ENCODE measurements at regions not wholly inside any gene's neighbourhood (a gene's known extent, or its start where the extent isn't known, plus 50 kb on each side); places are given as distances from the start of the nearest gene placed in this dataset.

DNA sequence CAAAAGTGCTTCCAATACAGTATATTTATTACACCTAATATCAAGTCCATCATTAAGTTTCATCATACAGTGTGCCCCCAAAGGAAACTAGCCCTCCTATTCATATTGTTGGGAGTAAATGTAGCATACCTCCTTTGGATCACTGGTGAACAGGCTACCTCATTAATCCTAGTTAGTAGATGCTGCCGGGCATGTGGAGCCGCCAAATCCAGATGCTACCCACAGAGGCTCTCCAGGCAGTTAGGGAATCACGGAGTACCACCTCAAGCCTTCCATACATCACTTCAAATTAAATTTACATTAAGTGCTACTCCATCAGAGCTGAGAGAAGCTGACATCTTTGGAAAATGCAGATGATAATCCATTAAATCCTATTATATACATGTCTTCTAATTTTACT is 121.7 kb upstream of the FOXD3 start:
- no peak for DNase-seq (ENCODE audit: low spot score)

DNA sequence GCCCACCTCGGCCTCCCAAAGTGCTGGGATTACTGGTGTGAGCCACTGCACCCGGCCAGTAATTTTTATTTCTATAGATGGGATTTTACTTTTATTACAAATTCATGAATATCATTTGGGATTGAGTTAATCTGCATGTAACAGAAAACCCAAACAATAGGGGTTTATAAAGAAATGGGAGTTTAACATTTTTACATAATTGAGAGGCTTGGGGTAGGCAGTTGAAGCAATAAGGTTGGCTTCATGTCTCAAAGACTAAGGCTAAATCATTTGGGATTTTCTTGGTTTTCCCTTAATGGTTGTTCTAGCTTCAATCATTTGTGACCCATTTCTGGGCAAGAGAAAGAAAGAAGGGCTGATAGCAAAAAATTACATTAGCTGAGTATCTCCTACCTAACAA is 118.7 kb upstream of the FOXD3 start:
- DNase-seq (ENCODE audit: low spot score): no peak

DNA sequence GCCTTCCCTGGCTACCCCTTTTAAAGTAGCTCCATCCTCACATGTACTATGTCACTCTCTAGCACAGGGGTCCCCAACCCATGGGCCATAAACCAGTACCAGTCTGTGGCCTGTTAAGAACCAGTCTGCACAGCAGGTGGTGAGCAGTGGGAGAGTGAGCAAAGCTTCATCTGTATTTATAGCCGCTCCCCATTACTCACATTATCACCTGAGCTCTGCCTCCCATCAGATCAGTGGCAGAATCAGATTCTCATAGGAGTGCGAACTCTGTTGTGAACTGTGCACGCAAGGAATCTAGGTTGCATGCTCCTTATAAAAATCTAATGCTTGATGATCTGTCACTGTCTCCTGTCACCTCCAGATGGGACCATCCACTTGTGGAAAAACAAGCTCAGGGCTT is 116.6 kb upstream of the FOXD3 start:
- no peak for DNase-seq (ENCODE audit: low spot score)

DNA sequence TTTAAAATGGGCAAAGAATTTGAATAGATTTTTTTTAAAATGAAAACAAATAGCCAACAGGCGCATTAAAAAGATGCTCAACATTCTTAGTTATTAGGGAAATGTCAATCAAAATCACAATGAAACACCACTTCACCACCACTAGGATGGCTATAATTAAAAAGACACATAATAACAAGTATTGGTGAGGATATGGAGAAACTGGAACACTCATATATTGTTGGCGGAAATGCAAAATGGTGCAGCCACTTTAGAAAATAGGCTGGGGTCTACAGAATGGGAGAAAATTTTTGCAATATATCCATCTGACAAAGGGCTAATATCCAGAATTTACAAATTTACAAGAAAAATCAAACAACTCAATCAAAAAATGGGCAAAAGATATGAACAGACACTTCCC is 107.8 kb upstream of the FOXD3 start:
- DNase-seq (ENCODE audit: low spot score): no peak

DNA sequence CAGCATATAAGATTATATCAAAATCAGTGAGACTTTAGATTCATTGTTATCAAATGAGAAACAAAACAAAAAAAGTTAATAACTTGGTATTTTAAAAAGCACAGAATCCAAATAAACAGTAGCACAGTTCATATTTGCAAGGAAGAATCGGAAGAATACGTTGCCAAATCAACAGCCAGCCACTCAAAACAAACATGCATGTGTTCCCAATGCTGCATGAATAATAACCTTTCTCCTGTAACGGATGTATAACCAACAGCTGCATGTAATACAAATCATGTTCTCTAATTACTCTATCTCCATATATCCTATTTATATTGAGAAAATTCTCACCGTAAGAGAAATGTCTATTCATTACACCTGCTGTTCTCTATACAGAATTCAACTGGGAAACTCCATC is 98.9 kb upstream of the FOXD3 start:
- DNase-seq (ENCODE audit: low spot score): no peak

DNA sequence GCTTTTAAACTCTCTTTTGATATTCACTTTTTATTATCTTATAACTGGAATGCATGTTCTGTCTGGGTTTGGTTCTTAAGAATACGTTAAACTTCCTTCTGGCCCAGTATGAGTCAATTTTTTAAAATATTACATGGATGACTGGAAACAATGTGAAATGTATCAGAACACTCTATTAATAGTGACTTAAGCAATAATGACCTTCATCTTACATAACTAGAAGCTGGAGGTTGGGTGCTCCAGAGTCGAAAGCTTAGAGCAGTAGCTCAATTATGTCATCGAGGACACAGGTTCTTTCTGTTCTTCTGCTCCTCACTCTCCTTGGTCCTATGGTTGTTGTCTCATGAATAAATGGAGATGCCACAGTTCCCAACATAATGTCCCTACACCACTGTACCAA is 91.6 kb upstream of the FOXD3 start:
- DNase-seq (ENCODE audit: low spot score): no peak

DNA sequence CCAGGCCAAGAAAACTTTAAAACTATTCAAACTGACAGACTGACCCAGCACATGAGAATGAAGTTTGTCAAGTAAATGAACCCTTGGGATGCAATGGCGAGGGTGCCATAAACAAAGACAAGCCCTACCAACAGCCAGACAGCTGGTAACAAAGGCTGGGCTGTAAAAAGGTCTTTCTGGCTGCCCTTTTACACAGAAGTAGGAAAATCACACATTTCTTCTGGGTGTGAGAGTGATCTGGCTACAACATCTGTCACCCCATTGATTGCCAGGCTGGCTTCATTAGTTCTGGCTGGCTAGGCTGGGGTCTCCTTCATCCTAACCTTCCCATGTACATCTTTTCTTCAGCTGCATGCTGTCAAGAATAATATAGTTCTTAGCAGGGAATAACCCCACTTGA is 83.6 kb upstream of the FOXD3 start:
- DNase-seq (ENCODE audit: low spot score): no peak

DNA sequence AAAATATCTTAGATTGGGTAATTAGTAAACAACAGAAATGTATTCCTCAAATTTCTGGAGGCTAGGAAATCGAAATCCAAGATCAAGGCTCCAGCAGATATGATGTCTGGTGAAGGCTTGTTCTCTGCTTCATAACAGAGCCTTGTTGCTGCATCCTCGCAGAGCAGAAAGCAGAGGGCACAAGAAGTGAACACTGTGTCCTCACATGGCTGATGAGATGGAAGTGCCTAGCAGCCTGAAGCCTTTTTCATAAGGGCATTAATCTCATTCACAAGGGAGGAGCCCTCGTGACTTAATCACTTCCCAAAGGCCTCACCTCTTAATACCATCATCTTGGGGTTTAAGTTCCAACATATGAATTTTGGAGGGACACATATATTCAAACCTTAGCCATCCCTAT is 77.2 kb upstream of the FOXD3 start:
- no peak for DNase-seq (ENCODE audit: low spot score)

DNA sequence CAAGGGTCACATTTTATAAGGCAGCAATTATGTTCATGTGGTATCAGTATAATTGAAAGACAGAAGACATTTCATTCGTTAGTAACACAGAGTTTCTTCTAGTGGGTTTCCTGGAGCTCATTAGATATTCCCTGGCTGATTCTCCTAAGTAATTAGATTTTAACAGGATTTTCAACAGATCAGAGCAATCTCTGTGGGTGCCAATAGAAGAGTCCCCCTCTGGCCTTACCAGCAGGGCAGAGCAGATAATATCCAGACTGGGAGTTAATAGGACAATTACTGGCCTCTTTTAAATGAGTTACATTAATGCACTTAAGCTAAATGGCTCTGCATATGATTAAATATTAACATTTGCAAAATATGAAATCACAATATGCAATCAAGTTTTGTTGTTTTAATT is 74.2 kb upstream of the FOXD3 start:
- no peak for DNase-seq (ENCODE audit: low spot score)

DNA sequence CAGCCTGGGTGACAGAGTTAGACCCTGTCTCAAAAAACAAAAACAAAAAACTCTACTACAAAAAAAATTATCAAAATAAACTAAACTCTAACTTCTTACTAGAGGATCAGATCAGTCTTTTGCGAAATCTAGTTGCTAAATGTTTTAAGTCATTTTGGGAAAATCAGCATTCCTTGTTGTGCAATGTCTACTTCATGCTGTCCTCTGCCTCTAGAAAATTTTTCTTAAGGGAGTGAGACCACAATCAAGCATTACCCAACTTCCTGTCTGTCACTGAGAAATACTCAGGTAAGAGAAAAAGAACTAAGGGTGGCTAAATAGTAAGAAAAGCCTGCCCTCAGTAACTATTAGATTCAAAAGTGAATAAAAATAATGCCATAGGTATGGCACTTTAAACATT is 67.2 kb upstream of the FOXD3 start:
- DNase-seq (ENCODE audit: low spot score): no peak

DNA sequence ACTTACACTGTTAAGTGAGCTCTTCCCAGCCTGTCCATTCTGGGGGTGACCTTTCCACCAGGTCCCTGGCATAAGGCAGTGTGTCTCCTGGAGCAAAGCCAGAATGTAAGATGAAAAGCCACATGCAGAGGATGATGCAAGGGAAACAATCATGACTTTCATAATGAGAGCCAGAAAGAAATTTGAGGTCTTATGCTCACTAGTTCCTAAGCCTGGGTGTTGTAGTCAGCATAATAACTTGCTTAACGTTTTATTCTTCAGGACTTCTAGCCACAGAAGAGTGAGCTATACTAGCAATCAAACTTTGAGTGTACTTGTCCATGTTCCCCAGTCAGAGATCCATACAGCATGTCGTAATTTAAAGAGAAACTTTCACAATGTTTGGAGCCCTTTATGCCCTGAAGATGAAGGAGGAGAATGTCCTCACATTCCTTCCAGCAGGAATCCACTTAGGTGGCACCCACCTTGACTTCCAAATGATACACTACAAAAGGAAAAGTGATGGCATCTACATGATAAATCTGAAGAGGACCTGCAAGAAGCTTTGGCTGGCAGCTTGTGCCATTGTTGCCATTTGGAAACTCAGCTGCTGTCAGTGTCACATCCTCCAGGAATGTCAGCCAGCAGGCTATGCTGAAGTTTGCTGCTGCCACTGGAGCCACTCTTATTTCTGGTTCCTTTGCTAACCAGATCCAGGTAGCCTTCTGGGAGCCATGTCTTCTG is 60.5 kb upstream of the FOXD3 start:
- no peak for DNase-seq (ENCODE audit: low spot score)

DNA sequence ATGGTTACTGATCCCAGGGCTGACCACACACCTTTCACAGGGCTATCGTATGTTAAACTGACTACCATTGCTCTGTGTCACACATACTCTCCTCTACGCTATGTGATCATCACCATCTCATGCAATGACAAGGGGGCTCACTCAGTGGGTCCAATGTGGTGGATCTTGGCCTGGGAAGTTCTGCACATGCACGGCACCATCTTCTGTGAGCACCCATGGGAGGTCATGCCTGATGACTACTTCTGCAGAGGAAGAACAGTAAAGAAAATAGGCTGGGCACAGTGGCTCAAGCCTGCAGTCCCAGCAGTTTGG is 60.0 kb upstream of the FOXD3 start:
- no peak for DNase-seq (ENCODE audit: low spot score)

DNA sequence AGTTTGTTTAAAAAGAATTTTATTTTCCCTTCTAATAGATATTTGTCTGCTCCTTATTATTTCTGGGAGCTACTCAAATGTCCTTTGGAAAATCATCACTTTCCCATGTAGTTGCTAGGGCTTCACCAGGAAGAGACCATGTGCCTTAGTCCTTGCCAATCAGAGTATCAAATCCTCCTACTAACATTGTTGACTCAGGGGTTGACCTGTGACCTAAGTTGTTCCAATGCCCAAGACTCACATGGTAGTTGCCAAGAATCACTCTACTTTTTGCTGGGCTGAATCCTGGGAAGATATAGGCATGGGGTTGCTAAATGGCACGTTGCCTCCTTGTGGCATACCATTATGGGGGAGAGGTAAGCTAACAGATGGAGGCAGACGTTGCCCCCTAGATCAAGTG is 58.2 kb upstream of the FOXD3 start:
- DNase-seq (ENCODE audit: low spot score): no peak

DNA sequence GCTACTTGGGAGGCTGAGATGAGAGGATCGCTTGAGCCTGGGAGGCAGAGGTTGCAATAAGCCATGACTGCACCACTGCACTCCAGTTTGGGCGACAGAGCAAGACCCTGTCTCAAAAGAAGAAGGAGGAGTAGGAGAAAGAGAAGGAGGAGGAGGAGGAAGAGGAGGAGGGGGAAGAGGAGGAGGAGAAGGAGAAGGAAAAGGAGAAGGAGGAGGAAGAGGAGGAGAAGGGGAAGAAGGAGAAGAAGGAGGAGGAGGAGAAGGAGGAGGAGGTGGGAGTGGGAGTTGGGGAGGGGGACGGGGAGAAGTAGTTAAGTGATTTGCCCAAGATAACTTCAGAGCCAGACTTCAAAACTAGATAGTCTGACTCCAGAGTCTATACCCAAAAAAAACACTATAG is 55.5 kb upstream of the FOXD3 start:
- DNase-seq (ENCODE audit: low spot score): no peak

DNA sequence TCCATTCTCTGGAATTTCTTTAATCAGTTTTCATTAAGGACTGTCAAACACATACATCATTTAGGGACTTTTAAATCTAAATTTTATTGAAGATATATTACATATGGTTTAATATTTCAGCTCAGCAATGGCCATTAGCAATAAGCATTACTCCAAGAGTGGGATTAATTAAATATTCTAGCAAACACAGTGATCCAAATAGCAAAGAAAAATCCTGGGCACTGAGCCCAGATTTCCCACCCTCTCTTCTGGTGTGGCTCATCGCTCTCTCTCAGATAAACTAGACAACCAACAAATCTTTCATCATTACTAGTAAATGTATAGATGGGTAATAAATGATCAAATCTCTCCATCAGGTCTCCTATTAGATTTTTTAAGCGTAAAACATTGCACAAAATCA is 53.5 kb upstream of the FOXD3 start:
- no peak for DNase-seq (ENCODE audit: low spot score)

DNA sequence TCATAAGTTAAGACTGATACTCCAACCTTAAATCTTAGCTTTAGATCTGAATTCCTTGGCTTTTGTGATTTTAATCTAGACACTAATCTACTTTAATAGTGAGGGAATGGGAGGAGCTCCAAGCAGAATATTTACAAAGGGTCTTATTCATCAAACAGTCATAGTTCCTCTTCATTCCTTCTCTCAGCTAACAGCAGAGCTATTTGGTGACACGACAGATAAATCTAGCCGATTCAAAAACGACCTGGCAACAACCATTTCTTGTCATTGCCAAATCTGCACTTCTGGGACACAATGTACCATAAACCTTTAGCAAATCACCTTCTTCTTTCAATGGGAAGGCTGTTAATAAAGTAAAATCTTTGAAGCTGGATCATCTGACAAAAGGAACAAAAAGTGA is 52.8 kb upstream of the FOXD3 start:
- no peak for DNase-seq (ENCODE audit: low spot score)
